Prostate gland (tissue), 2 donors: ENCODE measurements at regions not wholly inside any gene's neighbourhood (a gene's known extent, or its start where the extent isn't known, plus 50 kb on each side); places are given as distances from the start of the nearest gene placed in this dataset.

ENCODE experiments used
- DNase-seq: peaks from one replicate; pipeline ENCODE4 v3.0.0-alpha.2; 2019; ENCODE audit warnings: low spot score
- H3K27ac ChIP-seq, 2 donors: fragments of 200-600 bp; sonication (generic); 2 replicates each; pipeline ENCODE4 v1.5.1; 2017 to 2019
- H3K27me3 ChIP-seq: fragments of 200-600 bp; sonication (generic); replicated peaks from 2 replicates; pipeline ENCODE4 v1.5.1; 2019; ENCODE audit not compliant: insufficient read depth
- H3K36me3 ChIP-seq, 2 donors: fragments of 200-600 bp; sonication (generic); 1 replicate in 1 of 2; 2 replicates in 1 of 2; pipeline versions ENCODE4 v1.5.1 to v1.8.1; 2017 to 2019
- H3K4me1 ChIP-seq: fragments of 200-600 bp; sonication (generic); replicated peaks from 2 replicates; pipeline ENCODE4 v1.5.1; 2019
- H3K4me3 ChIP-seq, 2 donors: fragments of 200-600 bp; sonication (generic); 2 replicates each; pipeline ENCODE4 v1.5.1; 2017 to 2019
- H3K9me3 ChIP-seq: fragments of 200-600 bp; sonication (generic); 2 replicates; pipeline ENCODE4 v1.5.1; 2017
- CTCF ChIP-seq, 4 experiments: fragments of 200-600 bp in 2 of 4; fragments of 450-650 bp in 2 of 4; sonication (generic) in 2 of 4; IDR thresholded peaks; 1 replicate in 3 of 4; 2 replicates in 1 of 4; pipeline ENCODE4 v1.5.1; 2016 to 2019; ENCODE audit warnings: antibody characterized with exemption in 4 of 4, mild to moderate bottlenecking in 2 of 4, moderate library complexity in 2 of 4
- POLR2A ChIP-seq: fragments of 450-650 bp; IDR thresholded peaks from one replicate; pipeline ENCODE4 v1.6.1; 2016; ENCODE audit warnings: antibody characterized with exemption, mild to moderate bottlenecking
- POLR2AphosphoS5 ChIP-seq: sonication (generic); formaldehyde crosslinking; IDR thresholded peaks from one replicate; pipeline ENCODE4 v1.6.1; 2017; ENCODE audit warnings: antibody characterized with exemption
- WGBS: methylation state at CpG from one replicate; pipeline ENCODE4 v1.1.5; 2018; 5-methylcytosine and 5-hydroxymethylcytosine counted together
- intact Hi-C: fragments of 100-400 bp; cut with DNase I; formaldehyde crosslinking; loops from one replicate; pipeline ENCODE4 v1.14.2; 2022

GRCh38 chr1:14094611-14095400 is 394.8 kb downstream of the PRDM2 start:
- DNase-seq: no peak
- no peak overlapping the region for H3K27ac ChIP-seq
- H3K4me1 ChIP-seq: no peaks in the 10 kb centered on the region
- H3K9me3 ChIP-seq: no peaks in the 10 kb centered on the region
- intact Hi-C loops: no loop called here
- no peak overlapping the region for H3K4me3 ChIP-seq
- TF ChIP-seq CTCF (IDR thresholded peaks at IDR 0.05) (peak in 3 of 4 experiments; percentile 14 to 40 (median 32)), POLR2A (no peak), POLR2AphosphoS5 (no peak)
- 70% methylated on average over 4 of the region's 4 CpGs for WGBS
- no peaks in the 10 kb centered on the region for H3K27me3 ChIP-seq
- no peaks in the 10 kb centered on the region for H3K36me3 ChIP-seq

DNA sequence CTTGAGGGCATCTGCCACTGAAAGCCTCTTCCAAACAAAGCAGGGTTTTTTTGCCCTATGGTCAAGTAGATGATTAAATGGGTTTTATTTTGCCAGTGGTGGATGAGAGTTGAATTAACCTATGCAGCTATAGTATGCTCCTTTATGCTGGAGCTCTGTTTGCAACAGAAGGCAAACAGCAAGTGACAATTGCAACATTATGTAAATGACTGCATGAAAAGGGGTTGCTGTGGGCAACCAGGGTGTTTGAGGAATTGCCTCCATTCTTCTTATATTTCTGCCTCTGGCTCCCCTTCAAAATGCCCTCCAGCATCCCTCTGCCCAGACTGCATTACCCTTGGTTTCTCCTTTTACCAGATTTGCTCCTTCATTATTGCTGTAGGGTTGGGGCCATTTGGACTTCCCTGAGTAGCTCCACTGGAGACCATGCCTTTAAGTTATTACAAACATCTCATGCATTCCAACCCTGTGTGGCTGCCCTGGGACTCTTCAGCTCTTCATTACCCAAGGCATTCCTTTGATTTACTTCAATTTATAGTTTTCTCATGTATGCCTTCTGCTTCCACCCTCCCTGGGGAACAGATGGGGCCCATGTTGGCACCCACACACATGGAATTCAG is 398.4 kb downstream of the PRDM2 start:
- Histone ChIP-seq H3K36me3 (no peaks in the 10 kb centered on the region), H3K27me3 (no peaks in the 10 kb centered on the region), H3K9me3 (no peaks in the 10 kb centered on the region), H3K4me3 (no peak overlapping the region), H3K27ac (no peak overlapping the region), H3K4me1 (no peaks in the 10 kb centered on the region)
- no peak for DNase-seq
- intact Hi-C loops: no loop called here
- TF ChIP-seq CTCF (IDR thresholded peaks at IDR 0.05) (no peak), POLR2AphosphoS5 (no peak), POLR2A (no peak)

DNA sequence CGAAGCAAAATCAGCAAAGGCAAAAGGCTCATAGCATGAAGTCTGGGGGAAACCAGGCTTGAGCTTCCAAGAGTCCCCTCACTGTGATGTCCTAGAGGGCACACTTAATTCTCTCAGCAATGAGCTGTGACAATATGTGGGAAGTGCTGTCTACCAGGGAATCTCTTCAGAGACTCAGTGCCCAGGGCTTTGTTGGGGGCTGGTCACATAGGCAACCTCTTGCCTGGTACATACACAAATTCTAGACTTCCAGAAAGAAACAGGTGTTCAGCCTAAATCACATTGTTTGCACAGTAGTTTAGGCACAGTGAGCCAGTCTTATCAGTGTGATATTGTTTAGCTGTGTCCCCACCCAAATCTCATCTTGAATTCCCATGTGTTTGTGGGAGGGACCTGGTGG is 400.5 kb downstream of the PRDM2 start:
- WGBS: 100% methylated on average over 1 of the region's 1 CpG
- Histone ChIP-seq H3K4me1 (no peaks in the 10 kb centered on the region), H3K36me3 (no peaks in the 10 kb centered on the region), H3K4me3 (no peak overlapping the region), H3K9me3 (no peaks in the 10 kb centered on the region), H3K27me3 (no peaks in the 10 kb centered on the region), H3K27ac (no peak overlapping the region)
- TF ChIP-seq CTCF (IDR thresholded peaks at IDR 0.05): no peak
- TF ChIP-seq POLR2AphosphoS5: no peak
- TF ChIP-seq POLR2A: no peak
- DNase-seq: no peak
- intact Hi-C loops: no loop called here

GRCh38 chr1:14100919-14101318 is 400.9 kb downstream of the PRDM2 start:
- Histone ChIP-seq H3K4me3 (no peak overlapping the region), H3K36me3 (no peaks in the 10 kb centered on the region), H3K9me3 (no peaks in the 10 kb centered on the region), H3K27ac (no peak overlapping the region), H3K4me1 (no peaks in the 10 kb centered on the region), H3K27me3 (no peaks in the 10 kb centered on the region)
- WGBS: 71% methylated on average over 9 of the region's 9 CpGs
- no peak for DNase-seq
- TF ChIP-seq POLR2AphosphoS5: no peak
- no peak for TF ChIP-seq CTCF (IDR thresholded peaks at IDR 0.05)
- no peak for TF ChIP-seq POLR2A
- intact Hi-C loops: no loop called here

DNA sequence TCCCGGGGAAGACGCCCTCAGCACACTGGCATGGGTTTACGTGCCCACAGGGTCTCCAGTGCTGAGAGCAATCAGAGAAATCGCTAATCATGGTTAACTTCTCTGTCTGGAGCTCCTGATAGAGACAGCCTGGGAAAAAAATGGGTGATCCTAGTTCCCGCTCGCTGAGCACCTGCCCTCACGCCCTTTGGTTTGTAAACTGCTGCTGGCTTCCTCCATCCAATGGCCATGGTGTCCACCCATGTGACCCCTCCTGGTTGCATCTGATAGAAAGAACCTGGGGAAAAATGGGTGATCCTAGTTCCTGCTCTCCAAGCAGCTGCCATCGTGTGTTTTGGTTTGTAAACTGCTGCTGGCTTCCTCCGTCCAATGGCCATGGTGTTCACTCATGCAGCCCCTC is 402.2 kb downstream of the PRDM2 start:
- Histone ChIP-seq H3K4me1 (no peaks in the 10 kb centered on the region), H3K9me3 (no peaks in the 10 kb centered on the region), H3K4me3 (no peak overlapping the region), H3K27ac (no peak overlapping the region), H3K27me3 (no peaks in the 10 kb centered on the region), H3K36me3 (no peaks in the 10 kb centered on the region)
- intact Hi-C loops: no loop called here
- 95% methylated on average over 9 of the region's 9 CpGs for WGBS
- no peak for DNase-seq
- TF ChIP-seq CTCF (IDR thresholded peaks at IDR 0.05): no peak
- no peak for TF ChIP-seq POLR2A
- TF ChIP-seq POLR2AphosphoS5: no peak
